ENCODE measurements at regions not wholly inside any gene's neighbourhood (a gene's known extent, or its start where the extent isn't known, plus 50 kb on each side); places are given as distances from the start of the nearest gene placed in this dataset.

DNA sequence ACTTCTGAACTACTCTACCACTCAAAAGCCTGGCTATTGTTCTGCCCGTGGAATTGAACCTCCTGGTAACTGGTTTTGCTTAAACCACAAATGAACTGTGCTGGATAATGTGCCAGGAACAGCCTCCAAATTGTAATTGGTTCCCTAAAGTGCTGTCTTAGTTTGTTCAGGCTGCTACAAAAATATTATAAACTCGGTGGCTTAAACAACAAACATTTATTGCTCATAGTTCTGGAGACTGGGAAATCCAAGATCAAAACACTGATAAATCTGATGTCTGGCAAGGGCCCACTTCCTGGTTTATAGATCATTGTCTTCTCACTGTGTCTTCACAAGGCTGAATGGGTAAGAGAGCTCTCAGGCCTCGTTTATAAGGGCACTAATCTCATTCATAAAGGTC lies 149.2 kb upstream of the NCKAP5 start:
- TF ChIP-seq, protein P1, sequence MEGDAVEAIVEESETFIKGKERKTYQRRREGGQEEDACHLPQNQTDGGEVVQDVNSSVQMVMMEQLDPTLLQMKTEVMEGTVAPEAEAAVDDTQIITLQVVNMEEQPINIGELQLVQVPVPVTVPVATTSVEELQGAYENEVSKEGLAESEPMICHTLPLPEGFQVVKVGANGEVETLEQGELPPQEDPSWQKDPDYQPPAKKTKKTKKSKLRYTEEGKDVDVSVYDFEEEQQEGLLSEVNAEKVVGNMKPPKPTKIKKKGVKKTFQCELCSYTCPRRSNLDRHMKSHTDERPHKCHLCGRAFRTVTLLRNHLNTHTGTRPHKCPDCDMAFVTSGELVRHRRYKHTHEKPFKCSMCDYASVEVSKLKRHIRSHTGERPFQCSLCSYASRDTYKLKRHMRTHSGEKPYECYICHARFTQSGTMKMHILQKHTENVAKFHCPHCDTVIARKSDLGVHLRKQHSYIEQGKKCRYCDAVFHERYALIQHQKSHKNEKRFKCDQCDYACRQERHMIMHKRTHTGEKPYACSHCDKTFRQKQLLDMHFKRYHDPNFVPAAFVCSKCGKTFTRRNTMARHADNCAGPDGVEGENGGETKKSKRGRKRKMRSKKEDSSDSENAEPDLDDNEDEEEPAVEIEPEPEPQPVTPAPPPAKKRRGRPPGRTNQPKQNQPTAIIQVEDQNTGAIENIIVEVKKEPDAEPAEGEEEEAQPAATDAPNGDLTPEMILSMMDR (IDR thresholded peaks at IDR 0.05), result no peak
- TF ChIP-seq POLR2A (IDR thresholded peaks at IDR 0.05), result no peak
